Panc1 (cell line): ENCODE measurements at regions not wholly inside any gene's neighbourhood (a gene's known extent, or its start where the extent isn't known, plus 50 kb on each side); places are given as distances from the start of the nearest gene placed in this dataset.

Source experiments
- POLR2AphosphoS5 ChIP-seq: IDR thresholded peaks from 2 replicates; pipeline ENCODE4 v1.6.1; 2012; ENCODE audit warnings: mild to moderate bottlenecking, low read depth, low read length, moderate library complexity
- SIN3A ChIP-seq: IDR thresholded peaks from 2 replicates; pipeline ENCODE4 v1.6.1; 2012; ENCODE audit warnings: low read depth, mild to moderate bottlenecking, low read length, moderate library complexity, borderline replicate concordance; ENCODE audit not compliant: insufficient read depth
- TCF7L2 ChIP-seq: IDR thresholded peaks from 2 replicates; pipeline ENCODE4 v1.6.1; 2011; ENCODE audit warnings: mild to moderate bottlenecking, low read depth, low read length, inconsistent platforms
- TF ChIP-seq, protein P1 (sequence below): fragments of 450-650 bp; IDR thresholded peaks from 2 replicates; pipeline ENCODE4 v1.5.1; 2017; ENCODE audit warnings: mild to moderate bottlenecking
- TF ChIP-seq, protein P2 (sequence below), 2 experiments: IDR thresholded peaks; 2 replicates each; pipeline ENCODE4 v1.6.1; 2011 to 2012; ENCODE audit warnings: low read depth in 2 of 2, control low read depth in 1 of 2, low read length in 1 of 2, mild to moderate bottlenecking in 1 of 2, moderate library complexity in 1 of 2; ENCODE audit not compliant: insufficient read depth in 1 of 2

DNA sequence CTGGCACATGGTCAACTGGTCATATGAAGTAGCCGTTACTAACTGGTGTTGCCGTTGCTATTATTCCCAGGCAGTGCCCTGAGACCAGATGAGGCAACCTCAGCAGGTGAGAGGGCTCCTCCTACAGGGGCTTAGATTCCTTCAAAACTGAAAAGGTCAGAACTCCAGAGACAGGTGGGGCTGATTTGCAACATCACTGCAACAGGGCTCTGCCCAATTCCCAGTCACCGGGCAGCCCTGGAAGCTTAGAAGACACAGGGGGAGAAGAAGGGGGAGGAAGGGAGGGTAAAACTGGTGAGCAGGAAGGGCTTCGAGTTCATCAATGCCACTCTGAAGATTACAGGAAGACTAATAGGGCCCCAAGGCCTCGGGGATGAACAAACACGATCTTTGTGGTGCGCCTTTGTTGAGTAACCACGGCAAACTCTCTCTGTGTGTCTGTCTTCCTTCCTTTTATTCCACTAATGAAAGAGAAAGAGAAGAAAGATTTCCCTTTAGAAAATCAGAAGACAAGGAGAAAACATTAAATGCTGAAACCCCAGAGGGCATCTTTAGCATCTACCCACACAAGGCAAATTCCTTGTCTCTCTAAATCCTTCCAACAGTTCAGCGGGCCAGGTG lies 749.1 kb upstream of the TBX3 start:
- TF ChIP-seq SIN3A (no peak), POLR2AphosphoS5 (no peak), TCF7L2 (no peak)
- TF ChIP-seq, protein P1, sequence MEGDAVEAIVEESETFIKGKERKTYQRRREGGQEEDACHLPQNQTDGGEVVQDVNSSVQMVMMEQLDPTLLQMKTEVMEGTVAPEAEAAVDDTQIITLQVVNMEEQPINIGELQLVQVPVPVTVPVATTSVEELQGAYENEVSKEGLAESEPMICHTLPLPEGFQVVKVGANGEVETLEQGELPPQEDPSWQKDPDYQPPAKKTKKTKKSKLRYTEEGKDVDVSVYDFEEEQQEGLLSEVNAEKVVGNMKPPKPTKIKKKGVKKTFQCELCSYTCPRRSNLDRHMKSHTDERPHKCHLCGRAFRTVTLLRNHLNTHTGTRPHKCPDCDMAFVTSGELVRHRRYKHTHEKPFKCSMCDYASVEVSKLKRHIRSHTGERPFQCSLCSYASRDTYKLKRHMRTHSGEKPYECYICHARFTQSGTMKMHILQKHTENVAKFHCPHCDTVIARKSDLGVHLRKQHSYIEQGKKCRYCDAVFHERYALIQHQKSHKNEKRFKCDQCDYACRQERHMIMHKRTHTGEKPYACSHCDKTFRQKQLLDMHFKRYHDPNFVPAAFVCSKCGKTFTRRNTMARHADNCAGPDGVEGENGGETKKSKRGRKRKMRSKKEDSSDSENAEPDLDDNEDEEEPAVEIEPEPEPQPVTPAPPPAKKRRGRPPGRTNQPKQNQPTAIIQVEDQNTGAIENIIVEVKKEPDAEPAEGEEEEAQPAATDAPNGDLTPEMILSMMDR, result no peak
- TF ChIP-seq, protein P2, sequence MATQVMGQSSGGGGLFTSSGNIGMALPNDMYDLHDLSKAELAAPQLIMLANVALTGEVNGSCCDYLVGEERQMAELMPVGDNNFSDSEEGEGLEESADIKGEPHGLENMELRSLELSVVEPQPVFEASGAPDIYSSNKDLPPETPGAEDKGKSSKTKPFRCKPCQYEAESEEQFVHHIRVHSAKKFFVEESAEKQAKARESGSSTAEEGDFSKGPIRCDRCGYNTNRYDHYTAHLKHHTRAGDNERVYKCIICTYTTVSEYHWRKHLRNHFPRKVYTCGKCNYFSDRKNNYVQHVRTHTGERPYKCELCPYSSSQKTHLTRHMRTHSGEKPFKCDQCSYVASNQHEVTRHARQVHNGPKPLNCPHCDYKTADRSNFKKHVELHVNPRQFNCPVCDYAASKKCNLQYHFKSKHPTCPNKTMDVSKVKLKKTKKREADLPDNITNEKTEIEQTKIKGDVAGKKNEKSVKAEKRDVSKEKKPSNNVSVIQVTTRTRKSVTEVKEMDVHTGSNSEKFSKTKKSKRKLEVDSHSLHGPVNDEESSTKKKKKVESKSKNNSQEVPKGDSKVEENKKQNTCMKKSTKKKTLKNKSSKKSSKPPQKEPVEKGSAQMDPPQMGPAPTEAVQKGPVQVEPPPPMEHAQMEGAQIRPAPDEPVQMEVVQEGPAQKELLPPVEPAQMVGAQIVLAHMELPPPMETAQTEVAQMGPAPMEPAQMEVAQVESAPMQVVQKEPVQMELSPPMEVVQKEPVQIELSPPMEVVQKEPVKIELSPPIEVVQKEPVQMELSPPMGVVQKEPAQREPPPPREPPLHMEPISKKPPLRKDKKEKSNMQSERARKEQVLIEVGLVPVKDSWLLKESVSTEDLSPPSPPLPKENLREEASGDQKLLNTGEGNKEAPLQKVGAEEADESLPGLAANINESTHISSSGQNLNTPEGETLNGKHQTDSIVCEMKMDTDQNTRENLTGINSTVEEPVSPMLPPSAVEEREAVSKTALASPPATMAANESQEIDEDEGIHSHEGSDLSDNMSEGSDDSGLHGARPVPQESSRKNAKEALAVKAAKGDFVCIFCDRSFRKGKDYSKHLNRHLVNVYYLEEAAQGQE (IDR thresholded peaks at IDR 0.05; ENCODE audit: insufficient read depth in 1 of 2, low read depth in 2 of 2, low read length in 1 of 2), result no peak
